SK-N-MC (cell line): ENCODE measurements at regions not wholly inside any gene's neighbourhood (a gene's known extent, or its start where the extent isn't known, plus 50 kb on each side); places are given as distances from the start of the nearest gene placed in this dataset.

Experiments
- EZH2 ChIP-seq: fragments of 200-600 bp; sonication (generic); IDR thresholded peaks from one replicate; pipeline ENCODE4 v1.6.1; 2017; ENCODE audit warnings: antibody characterized with exemption
- POLR2AphosphoS5 ChIP-seq: IDR thresholded peaks from 2 replicates; pipeline ENCODE4 v1.6.1; 2012; ENCODE audit warnings: mild to moderate bottlenecking, low read depth, low read length, borderline replicate concordance

DNA sequence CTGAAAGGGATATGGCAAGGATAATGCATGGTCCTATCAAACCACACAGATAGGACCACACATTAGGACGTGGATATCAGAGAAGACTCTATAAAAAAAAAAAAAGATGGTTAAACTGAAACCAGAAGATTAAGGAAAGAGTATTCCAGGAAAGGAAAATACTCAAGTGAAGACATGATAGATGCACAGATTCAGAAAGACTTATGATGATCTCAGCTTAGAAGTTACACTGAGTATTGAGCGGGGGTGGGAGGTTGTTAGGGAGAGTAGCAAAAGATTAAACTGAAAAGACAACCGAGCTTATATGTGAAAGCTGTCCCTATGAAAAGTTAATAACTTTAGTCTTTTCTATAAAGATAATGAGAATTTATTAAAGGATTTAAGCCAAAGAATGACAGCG is 211.0 kb upstream of the EMCN start:
- TF ChIP-seq POLR2AphosphoS5 (no peak), EZH2 (no peak)
